ENCODE measurements at regions not wholly inside any gene's neighbourhood (a gene's known extent, or its start where the extent isn't known, plus 50 kb on each side); places are given as distances from the start of the nearest gene placed in this dataset.

- TF ChIP-seq, protein P1, sequence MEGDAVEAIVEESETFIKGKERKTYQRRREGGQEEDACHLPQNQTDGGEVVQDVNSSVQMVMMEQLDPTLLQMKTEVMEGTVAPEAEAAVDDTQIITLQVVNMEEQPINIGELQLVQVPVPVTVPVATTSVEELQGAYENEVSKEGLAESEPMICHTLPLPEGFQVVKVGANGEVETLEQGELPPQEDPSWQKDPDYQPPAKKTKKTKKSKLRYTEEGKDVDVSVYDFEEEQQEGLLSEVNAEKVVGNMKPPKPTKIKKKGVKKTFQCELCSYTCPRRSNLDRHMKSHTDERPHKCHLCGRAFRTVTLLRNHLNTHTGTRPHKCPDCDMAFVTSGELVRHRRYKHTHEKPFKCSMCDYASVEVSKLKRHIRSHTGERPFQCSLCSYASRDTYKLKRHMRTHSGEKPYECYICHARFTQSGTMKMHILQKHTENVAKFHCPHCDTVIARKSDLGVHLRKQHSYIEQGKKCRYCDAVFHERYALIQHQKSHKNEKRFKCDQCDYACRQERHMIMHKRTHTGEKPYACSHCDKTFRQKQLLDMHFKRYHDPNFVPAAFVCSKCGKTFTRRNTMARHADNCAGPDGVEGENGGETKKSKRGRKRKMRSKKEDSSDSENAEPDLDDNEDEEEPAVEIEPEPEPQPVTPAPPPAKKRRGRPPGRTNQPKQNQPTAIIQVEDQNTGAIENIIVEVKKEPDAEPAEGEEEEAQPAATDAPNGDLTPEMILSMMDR (IDR thresholded peaks at IDR 0.05; ENCODE audit: low read depth, low read length), result no peak
- no peak for TF ChIP-seq EZH2phosphoT487 (IDR thresholded peaks at IDR 0.05; ENCODE audit: low read depth)
Observed at GRCh38 chr13:62850331-62850730, 1434.7 kb upstream of the PCDH20 start.
